Inflammatory macrophage treated with lipopolysaccharide for 1 hour (primary cell): ENCODE measurements at regions not wholly inside any gene's neighbourhood (a gene's known extent, or its start where the extent isn't known, plus 50 kb on each side); places are given as distances from the start of the nearest gene placed in this dataset.
"Not testable (repeated sequence)": the region's sequence is repeated elsewhere in the genome, so short reads cannot be mapped to it uniquely, and the experiment has no call there.

ENCODE experiments used
- DNase-seq, 2 donors: peaks; one replicate each; pipeline ENCODE4 v3.0.0-alpha.2; 2020 to 2022

DNA sequence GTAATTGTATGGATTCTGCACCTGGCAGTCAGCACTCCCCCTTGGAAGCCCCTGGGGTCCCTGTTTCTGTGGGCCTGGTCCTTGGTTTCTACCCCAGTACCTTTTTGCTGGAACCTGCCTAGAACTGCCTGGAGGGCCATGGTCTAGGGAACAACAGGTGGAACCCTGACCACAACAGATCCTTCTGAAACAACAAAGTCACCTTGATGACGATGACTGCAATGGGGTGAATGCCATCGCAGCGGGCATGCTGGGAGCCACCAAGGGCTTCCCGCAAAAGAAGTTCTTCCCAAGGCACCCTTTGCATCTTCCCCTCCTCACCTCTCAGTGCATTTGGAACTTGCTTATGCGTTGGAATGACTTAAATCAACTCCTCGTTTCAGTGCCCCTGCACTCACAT is 129.0 kb upstream of the OR4C13 start:
- DNase-seq: not testable (repeated sequence)

DNA sequence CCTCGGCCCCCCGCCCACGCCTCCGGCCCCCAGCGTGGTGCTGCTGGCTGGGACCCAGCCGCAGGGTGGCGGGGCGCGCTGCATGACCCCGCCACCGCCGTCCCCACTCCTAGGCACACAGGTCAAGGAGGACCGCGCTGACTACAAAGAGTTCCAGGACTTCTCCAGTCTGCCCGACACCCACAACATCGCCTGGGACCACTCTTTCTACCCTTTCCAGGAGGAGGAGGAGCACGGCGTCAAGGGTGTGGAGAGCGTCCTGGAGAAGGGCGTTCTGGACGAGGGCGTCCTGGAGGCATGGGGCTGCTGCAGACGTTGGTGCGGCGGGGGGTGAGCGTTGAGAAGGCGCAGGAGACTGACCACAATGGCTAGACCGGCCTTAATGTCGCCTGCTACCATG is 101.7 kb upstream of the OR4C13 start:
- not testable (repeated sequence) for DNase-seq

DNA sequence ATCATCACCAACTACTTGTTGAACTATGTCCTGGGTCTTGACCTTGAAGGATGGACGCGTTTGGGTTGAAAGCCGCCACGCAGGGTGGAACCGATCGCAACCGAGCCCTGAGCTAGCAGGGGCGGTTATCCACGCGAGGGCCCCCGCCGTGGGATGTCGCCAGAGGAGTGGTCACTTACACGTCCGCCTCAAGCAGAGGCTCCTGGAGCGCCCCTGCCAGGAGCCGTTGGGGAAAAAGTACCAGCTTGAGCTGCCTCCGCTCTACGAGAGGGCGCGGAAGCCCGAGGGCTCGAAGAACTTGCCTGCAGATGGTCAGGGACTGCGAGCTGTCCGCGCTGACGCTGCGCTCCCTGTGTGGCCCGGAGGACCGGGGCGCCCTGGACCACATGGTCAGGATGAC is 100.7 kb upstream of the OR4C13 start:
- no peak for DNase-seq

DNA sequence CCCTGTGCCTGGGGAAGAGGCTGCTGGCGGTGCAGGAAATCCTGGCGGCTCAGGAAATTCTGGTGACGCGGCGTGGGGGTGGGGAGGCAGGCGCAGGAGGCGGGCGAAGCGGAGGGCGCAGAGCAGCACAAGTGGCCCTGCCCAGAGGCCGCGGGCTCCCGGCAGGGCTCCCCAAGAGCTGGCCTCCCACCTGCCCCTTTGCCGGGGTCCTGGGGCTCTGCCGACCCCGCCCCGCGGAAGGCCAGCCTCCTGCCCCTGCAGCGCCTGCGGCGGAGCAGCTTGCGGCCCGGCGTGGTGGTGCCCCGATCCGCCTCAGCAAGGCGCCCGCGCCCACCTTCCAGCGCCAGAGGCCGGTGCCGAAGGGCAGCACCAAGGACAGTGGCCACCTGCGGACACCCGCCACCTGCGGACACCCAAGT is 100.2 kb upstream of the OR4C13 start:
- DNase-seq: no peak

DNA sequence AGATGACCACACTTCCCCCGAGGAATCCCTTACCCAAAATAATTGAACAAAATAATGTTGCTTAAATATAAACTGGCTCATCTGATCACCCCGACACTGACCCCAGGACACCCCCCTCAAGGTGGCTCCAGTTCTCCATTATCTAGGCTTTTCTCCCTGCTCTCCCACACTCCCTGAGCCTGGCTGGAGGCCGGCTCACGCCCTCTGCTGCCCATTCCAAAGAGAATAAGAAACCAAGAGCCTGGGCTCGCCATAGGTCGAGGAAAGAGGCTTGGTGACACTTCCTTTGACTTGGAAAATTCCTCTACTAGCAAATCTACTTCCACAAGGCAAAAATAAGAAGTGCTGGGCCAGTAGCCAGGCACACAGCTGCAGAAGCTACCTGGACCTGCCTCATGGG is 63.3 kb upstream of the OR4C13 start:
- not testable (repeated sequence) for DNase-seq

DNA sequence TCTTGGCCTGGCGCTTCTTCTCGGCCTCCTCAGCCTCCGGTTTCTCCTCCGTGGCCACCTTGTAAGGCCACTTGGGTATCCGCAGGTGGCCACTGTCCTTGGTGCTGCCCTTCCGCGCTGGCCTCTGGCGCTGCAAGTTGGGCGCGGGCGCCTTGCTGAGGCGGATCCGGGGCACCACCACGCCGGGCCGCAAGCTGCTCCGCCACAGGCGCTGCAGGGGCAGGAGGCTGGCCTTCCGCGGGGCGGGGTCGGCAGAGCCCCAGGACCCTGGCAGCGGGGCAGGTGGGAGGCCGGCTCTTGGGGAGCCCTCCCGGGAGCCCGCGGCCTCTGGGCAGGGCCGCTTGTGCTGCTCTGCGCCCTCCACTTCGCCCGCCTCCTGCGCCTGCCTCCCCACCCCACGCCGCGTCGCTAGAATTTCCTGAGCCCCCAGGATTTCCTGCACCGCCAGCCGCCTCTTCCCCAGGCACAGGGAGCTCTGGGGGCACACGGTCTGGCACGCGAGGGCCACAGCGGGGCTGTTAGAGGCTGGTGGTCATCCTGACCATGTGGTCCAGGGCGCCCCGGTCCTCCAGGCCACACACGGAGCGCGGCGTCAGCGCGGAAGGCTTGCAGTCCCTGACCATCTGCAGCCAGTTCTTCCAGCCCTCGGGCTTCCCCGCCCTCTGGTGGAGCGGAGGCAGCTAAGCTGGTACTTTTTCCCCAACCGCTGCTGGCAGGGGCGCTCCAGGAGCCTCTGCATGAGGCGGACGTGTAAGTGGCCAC is 60.1 kb upstream of the OR4C13 start:
- DNase-seq: not testable (repeated sequence)

DNA sequence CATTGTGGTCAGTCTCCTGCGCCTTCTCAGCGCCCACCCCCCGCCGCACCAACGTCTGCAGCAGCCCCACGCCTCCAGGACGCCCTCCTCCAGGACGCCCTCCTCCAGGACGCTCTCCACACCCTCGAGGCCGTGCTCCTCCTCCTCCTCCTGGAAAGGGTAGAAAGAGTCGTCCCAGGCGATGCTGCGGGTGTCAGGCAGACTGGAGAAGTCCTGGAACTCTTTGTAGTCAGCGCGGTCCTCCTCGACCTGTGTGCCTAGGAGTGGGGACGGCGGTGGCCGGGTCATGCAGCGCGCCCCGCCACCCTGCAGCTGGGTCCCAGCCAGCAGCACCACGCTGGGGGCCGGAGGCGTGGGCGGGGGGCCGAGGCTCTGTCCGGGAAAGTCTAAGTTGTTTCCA is 58.7 kb upstream of the OR4C13 start:
- not testable (repeated sequence) for DNase-seq
